ENCODE measurements at regions not wholly inside any gene's neighbourhood (a gene's known extent, or its start where the extent isn't known, plus 50 kb on each side); places are given as distances from the start of the nearest gene placed in this dataset.

DNA sequence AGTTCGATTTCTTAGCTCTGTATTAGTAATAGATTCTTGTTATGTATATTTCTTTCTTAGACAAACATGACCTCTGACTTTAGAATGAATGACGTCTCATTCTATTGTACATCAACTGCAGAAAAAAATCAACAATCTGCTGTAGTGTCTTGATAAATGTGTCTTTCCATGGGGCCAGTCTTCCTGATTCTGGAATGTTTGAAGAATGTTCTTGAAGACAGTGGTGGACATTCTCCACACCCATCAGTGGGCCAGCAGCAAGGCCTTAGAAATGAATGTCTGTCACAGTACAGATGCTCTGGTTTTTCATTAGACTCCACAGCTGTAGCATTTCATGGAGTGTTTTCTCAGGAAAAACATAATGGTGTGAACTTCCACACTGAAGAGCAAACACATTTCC is 63.2 kb upstream of the FAM47B start:
- TF ChIP-seq, protein P1, sequence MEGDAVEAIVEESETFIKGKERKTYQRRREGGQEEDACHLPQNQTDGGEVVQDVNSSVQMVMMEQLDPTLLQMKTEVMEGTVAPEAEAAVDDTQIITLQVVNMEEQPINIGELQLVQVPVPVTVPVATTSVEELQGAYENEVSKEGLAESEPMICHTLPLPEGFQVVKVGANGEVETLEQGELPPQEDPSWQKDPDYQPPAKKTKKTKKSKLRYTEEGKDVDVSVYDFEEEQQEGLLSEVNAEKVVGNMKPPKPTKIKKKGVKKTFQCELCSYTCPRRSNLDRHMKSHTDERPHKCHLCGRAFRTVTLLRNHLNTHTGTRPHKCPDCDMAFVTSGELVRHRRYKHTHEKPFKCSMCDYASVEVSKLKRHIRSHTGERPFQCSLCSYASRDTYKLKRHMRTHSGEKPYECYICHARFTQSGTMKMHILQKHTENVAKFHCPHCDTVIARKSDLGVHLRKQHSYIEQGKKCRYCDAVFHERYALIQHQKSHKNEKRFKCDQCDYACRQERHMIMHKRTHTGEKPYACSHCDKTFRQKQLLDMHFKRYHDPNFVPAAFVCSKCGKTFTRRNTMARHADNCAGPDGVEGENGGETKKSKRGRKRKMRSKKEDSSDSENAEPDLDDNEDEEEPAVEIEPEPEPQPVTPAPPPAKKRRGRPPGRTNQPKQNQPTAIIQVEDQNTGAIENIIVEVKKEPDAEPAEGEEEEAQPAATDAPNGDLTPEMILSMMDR (conservative IDR thresholded peaks at IDR 0.05; ENCODE audit: control insufficient read depth, insufficient read depth, low read depth, low read length), result no peak
- no peak overlapping the region for H3K4me3 ChIP-seq (ENCODE audit: control insufficient read depth, low read depth, low read length)
- DNase-seq (ENCODE audit: low read depth), result peak; percentile 26

- H3K4me3 ChIP-seq (ENCODE audit: control insufficient read depth, low read depth, low read length), result no peak overlapping the region
- no peak for DNase-seq (ENCODE audit: low read depth)
- TF ChIP-seq, protein P1 (conservative IDR thresholded peaks at IDR 0.05; ENCODE audit: control insufficient read depth, insufficient read depth, low read depth, low read length), result no peak
Measured at GRCh38 chrX:34879886-34880285, 62.7 kb upstream of the FAM47B start.

- TF ChIP-seq, protein P1 (conservative IDR thresholded peaks at IDR 0.05; ENCODE audit: control insufficient read depth, insufficient read depth, low read depth, low read length), result no peak
- DNase-seq (ENCODE audit: low read depth), result peak; percentile 78
- H3K4me3 ChIP-seq (ENCODE audit: control insufficient read depth, low read depth, low read length), result no peak overlapping the region
Measured at GRCh38 chrX:34880656-34881055, 61.9 kb upstream of the FAM47B start.

GRCh38 chrX:34881671-34882070 is 60.9 kb upstream of the FAM47B start:
- DNase-seq (ENCODE audit: low read depth), result no peak
- TF ChIP-seq, protein P1 (conservative IDR thresholded peaks at IDR 0.05; ENCODE audit: control insufficient read depth, insufficient read depth, low read depth, low read length), result no peak
- H3K4me3 ChIP-seq (ENCODE audit: control insufficient read depth, low read depth, low read length), result no peak overlapping the region

DNA sequence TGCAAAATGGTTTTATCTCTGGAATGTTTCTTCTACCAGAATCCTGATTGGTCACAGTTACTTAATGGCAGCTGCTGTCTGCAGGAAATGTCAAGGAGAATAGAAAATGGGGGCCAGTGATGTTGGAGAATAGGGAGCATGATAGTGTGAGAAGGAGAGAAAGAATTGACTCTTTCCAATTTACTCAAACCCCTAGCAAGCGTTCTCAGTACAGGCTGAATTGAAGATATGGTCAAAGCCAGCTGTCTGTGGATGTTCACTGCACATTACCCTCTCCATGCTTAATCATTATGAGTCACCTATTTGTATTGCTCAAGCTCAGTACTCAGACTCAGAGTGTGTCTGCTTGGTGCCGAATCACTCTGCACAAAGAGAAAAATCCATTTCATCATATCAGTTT is 57.8 kb upstream of the FAM47B start:
- peak; percentile 88 for DNase-seq (ENCODE audit: low read depth)
- H3K4me3 ChIP-seq (ENCODE audit: control insufficient read depth, low read depth, low read length), result no peak overlapping the region
- TF ChIP-seq, protein P1 (conservative IDR thresholded peaks at IDR 0.05; ENCODE audit: control insufficient read depth, insufficient read depth, low read depth, low read length), result no peak

- peak; percentile 62 for DNase-seq (ENCODE audit: low read depth)
- no peak overlapping the region for H3K4me3 ChIP-seq (ENCODE audit: control insufficient read depth, low read depth, low read length)
- TF ChIP-seq, protein P1 (conservative IDR thresholded peaks at IDR 0.05; ENCODE audit: control insufficient read depth, insufficient read depth, low read depth, low read length), result no peak
Measured at GRCh38 chrX:34886011-34886410, 56.6 kb upstream of the FAM47B start.

DNA sequence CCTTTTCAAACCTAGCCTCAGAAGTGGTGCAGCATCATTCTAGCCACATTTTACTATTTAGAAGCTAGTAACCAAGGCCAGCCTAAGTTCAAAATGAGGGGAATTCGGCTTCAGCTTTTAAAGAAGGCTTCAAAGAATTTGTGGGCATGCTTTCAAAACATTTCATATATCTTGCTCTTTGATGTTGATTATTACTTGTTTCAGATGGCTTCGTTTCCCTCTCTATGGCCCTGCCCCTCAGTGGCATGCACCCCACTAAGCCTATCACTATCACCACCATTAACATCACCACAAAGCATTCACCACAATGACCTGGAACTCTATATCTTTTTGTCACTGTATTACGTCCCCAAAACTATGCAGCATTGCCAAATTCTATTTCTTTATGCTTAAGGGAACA is 51.2 kb upstream of the FAM47B start:
- no peak overlapping the region for H3K4me3 ChIP-seq (ENCODE audit: control insufficient read depth, low read depth, low read length)
- TF ChIP-seq, protein P1 (conservative IDR thresholded peaks at IDR 0.05; ENCODE audit: control insufficient read depth, insufficient read depth, low read depth, low read length), result no peak
- no peak for DNase-seq (ENCODE audit: low read depth)
